ENCODE measurements at regions not wholly inside any gene's neighbourhood (a gene's known extent, or its start where the extent isn't known, plus 50 kb on each side); places are given as distances from the start of the nearest gene placed in this dataset.
"Not testable (repeated sequence)": the region's sequence is repeated elsewhere in the genome, so short reads cannot be mapped to it uniquely, and the experiment has no call there.

GRCh38 chr6:159631886-159632285 lies 61.2 kb downstream of the SOD2 start:
- BruUV-seq (replicated peaks), result no TSS peak
- POLR2A ChIA-PET, result interaction anchor here (0.6 kb wide), 1 partner anchor 50 kb away, joined by 3 read pairs; no protein-coding TSS in a partner anchor
- intact Hi-C loops (cut with micrococcal nuclease; ENCODE audit: unreplicated experiment), result no loop called here

GRCh38 chr6:159627939-159628338 lies 65.1 kb downstream of the SOD2 start:
- Histone ChIP-seq H3K4me1 (ENCODE audit: insufficient read depth, low read length, poor library complexity, severe bottlenecking) (no peaks in the 10 kb centered on the region), H3K9me2 (ENCODE audit: insufficient read depth, low read length) (no peaks in the 10 kb centered on the region), H3K4me2 (ENCODE audit: low read length) (no peak overlapping the region), H3K79me2 (ENCODE audit: insufficient read depth, low read depth, low read length) (no peaks in the 10 kb centered on the region), H2AFZ (ENCODE audit: low read length) (no peak overlapping the region), H3K4me3 (ENCODE audit: low read depth, low read length, poor library complexity, severe bottlenecking) (no peak overlapping the region), H3K27ac (ENCODE audit: low read depth, low read length, poor library complexity, severe bottlenecking) (no peak overlapping the region), H3K9me3 (ENCODE audit: low read length) (no peaks in the 10 kb centered on the region), H3K36me3 (ENCODE audit: insufficient read depth, low read length) (no peaks in the 10 kb centered on the region), H4K20me1 (ENCODE audit: insufficient read depth, low read length) (no peaks in the 10 kb centered on the region)
- CTCF ChIA-PET (ENCODE audit: unreplicated experiment), result no interaction called here
- no TSS peak for BruUV-seq (replicated peaks)
- no peak for DNase-seq (ENCODE audit: low spot score)
- intact Hi-C loops (cut with micrococcal nuclease; ENCODE audit: unreplicated experiment), result no loop called here
- TF ChIP-seq, protein P1, sequence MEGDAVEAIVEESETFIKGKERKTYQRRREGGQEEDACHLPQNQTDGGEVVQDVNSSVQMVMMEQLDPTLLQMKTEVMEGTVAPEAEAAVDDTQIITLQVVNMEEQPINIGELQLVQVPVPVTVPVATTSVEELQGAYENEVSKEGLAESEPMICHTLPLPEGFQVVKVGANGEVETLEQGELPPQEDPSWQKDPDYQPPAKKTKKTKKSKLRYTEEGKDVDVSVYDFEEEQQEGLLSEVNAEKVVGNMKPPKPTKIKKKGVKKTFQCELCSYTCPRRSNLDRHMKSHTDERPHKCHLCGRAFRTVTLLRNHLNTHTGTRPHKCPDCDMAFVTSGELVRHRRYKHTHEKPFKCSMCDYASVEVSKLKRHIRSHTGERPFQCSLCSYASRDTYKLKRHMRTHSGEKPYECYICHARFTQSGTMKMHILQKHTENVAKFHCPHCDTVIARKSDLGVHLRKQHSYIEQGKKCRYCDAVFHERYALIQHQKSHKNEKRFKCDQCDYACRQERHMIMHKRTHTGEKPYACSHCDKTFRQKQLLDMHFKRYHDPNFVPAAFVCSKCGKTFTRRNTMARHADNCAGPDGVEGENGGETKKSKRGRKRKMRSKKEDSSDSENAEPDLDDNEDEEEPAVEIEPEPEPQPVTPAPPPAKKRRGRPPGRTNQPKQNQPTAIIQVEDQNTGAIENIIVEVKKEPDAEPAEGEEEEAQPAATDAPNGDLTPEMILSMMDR (conservative IDR thresholded peaks at IDR 0.05; ENCODE audit: low read length), result no peak
- no peak for TF ChIP-seq EZH2phosphoT487 (IDR thresholded peaks at IDR 0.05; ENCODE audit: borderline replicate concordance, low read depth, low read length)
- POLR2A ChIA-PET, result interaction anchor here (0.8 kb wide), 1 partner anchor 18 kb away, joined by 3 read pairs; no protein-coding TSS in a partner anchor

More at GRCh38 chr6:159631886-159632285, 61.2 kb downstream of the SOD2 start:
- Histone ChIP-seq H3K4me2 (ENCODE audit: low read length) (no peak overlapping the region), H3K79me2 (ENCODE audit: insufficient read depth, low read depth, low read length) (no peaks in the 10 kb centered on the region), H3K36me3 (ENCODE audit: insufficient read depth, low read length) (no peaks in the 10 kb centered on the region), H3K27ac (ENCODE audit: low read depth, low read length, poor library complexity, severe bottlenecking) (no peak overlapping the region), H3K4me1 (ENCODE audit: insufficient read depth, low read length, poor library complexity, severe bottlenecking) (no peaks in the 10 kb centered on the region), H4K20me1 (ENCODE audit: insufficient read depth, low read length) (no peaks in the 10 kb centered on the region), H3K9me2 (ENCODE audit: insufficient read depth, low read length) (no peaks in the 10 kb centered on the region), H3K4me3 (ENCODE audit: low read depth, low read length, poor library complexity, severe bottlenecking) (no peak overlapping the region), H2AFZ (ENCODE audit: low read length) (no peak overlapping the region), H3K9me3 (ENCODE audit: low read length) (no peaks in the 10 kb centered on the region)
- no peak for DNase-seq (ENCODE audit: low spot score)
- no peak for TF ChIP-seq EZH2phosphoT487 (IDR thresholded peaks at IDR 0.05; ENCODE audit: borderline replicate concordance, low read depth, low read length)
- TF ChIP-seq, protein P1 (conservative IDR thresholded peaks at IDR 0.05; ENCODE audit: low read length), result no peak
- CTCF ChIA-PET (ENCODE audit: unreplicated experiment), result no interaction called here

- DNase-seq (ENCODE audit: low spot score); H3K27ac ChIP-seq (ENCODE audit: low read depth, low read length, poor library complexity, severe bottlenecking); H3K36me3 ChIP-seq (ENCODE audit: insufficient read depth, low read length); H3K79me2 ChIP-seq (ENCODE audit: insufficient read depth, low read depth, low read length); H3K4me1 ChIP-seq (ENCODE audit: insufficient read depth, low read length, poor library complexity, severe bottlenecking); CTCF ChIA-PET (ENCODE audit: unreplicated experiment); intact Hi-C loops (cut with micrococcal nuclease; ENCODE audit: unreplicated experiment); H2AFZ ChIP-seq (ENCODE audit: low read length); H4K20me1 ChIP-seq (ENCODE audit: insufficient read depth, low read length); H3K4me2 ChIP-seq (ENCODE audit: low read length); H3K4me3 ChIP-seq (ENCODE audit: low read depth, low read length, poor library complexity, severe bottlenecking); BruUV-seq (replicated peaks); H3K9me3 ChIP-seq (ENCODE audit: low read length); H3K9me2 ChIP-seq (ENCODE audit: insufficient read depth, low read length): not testable (repeated sequence)
- POLR2A ChIA-PET, result interaction anchor here (0.7 kb wide), 1 partner anchor 35 kb away, joined by 3 read pairs; no protein-coding TSS in a partner anchor
Measured at GRCh38 chr6:159626506-159626905, 66.5 kb downstream of the SOD2 start.

Measured in OCI-LY7 (cell line).